ENCODE measurements at regions not wholly inside any gene's neighbourhood (a gene's known extent, or its start where the extent isn't known, plus 50 kb on each side); places are given as distances from the start of the nearest gene placed in this dataset.

- no peak for TF ChIP-seq USF1 (IDR thresholded peaks at IDR 0.05)
- no peak for TF ChIP-seq FOXM1 (IDR thresholded peaks at IDR 0.05; ENCODE audit: borderline replicate concordance, low read depth)
Measured at GRCh38 chr4:102196221-102196620, 149.1 kb downstream of the SLC39A8 start.

- TF ChIP-seq EGR1 (IDR thresholded peaks at IDR 0.05) (no peak), CEBPB (IDR thresholded peaks at IDR 0.05) (no peak), NFIC (IDR thresholded peaks at IDR 0.05) (no peak), EP300 (IDR thresholded peaks at IDR 0.05; ENCODE audit: borderline replicate concordance) (no peak), ZBTB7A (IDR thresholded peaks at IDR 0.05; ENCODE audit: low read depth) (no peak)
Measured at GRCh38 chr4:102193145-102193544, 152.1 kb downstream of the SLC39A8 start.

GRCh38 chr4:102180046-102180445 is 165.2 kb downstream of the SLC39A8 start:
- TF ChIP-seq TCF12 (IDR thresholded peaks at IDR 0.05; ENCODE audit: low read depth) (no peak), FOXM1 (IDR thresholded peaks at IDR 0.05; ENCODE audit: borderline replicate concordance, low read depth) (no peak), TAF1 (IDR thresholded peaks at IDR 0.05; ENCODE audit: low read depth) (no peak), CREB1 (IDR thresholded peaks at IDR 0.05; ENCODE audit: low read depth) (no peak), EGR1 (IDR thresholded peaks at IDR 0.05) (no peak), CEBPB (IDR thresholded peaks at IDR 0.05) (no peak), TEAD4 (IDR thresholded peaks at IDR 0.05) (no peak), ZBTB7A (IDR thresholded peaks at IDR 0.05; ENCODE audit: low read depth) (no peak), USF1 (IDR thresholded peaks at IDR 0.05) (no peak), EP300 (IDR thresholded peaks at IDR 0.05; ENCODE audit: borderline replicate concordance) (no peak)

- TF ChIP-seq NFIC (IDR thresholded peaks at IDR 0.05) = no peak
- no peak for TF ChIP-seq CEBPB (IDR thresholded peaks at IDR 0.05)
- no peak for TF ChIP-seq MAX (IDR thresholded peaks at IDR 0.05)
- TF ChIP-seq REST (IDR thresholded peaks at IDR 0.05; ENCODE audit: low read depth) = no peak
- TF ChIP-seq FOXM1 (IDR thresholded peaks at IDR 0.05; ENCODE audit: borderline replicate concordance, low read depth) = no peak
- TF ChIP-seq ZBTB7A (IDR thresholded peaks at IDR 0.05; ENCODE audit: low read depth) = no peak
Measured at GRCh38 chr4:102174719-102175189, 170.5 kb downstream of the SLC39A8 start.

- TF ChIP-seq REST (IDR thresholded peaks at IDR 0.05; ENCODE audit: low read depth) = no peak
- TF ChIP-seq NFIC (IDR thresholded peaks at IDR 0.05) = no peak
- TF ChIP-seq CEBPB (IDR thresholded peaks at IDR 0.05) = no peak
- TF ChIP-seq EGR1 (IDR thresholded peaks at IDR 0.05) = no peak
- TF ChIP-seq TAF1 (IDR thresholded peaks at IDR 0.05; ENCODE audit: low read depth) = no peak
- TF ChIP-seq CREB1 (IDR thresholded peaks at IDR 0.05; ENCODE audit: low read depth) = no peak
- no peak for TF ChIP-seq EP300 (IDR thresholded peaks at IDR 0.05; ENCODE audit: borderline replicate concordance)
- TF ChIP-seq TCF12 (IDR thresholded peaks at IDR 0.05; ENCODE audit: low read depth) = no peak
- no peak for TF ChIP-seq ZBTB7A (IDR thresholded peaks at IDR 0.05; ENCODE audit: low read depth)
- no peak for TF ChIP-seq TEAD4 (IDR thresholded peaks at IDR 0.05)
- no peak for TF ChIP-seq FOXM1 (IDR thresholded peaks at IDR 0.05; ENCODE audit: borderline replicate concordance, low read depth)
- TF ChIP-seq MAX (IDR thresholded peaks at IDR 0.05) = no peak
- no peak for TF ChIP-seq USF1 (IDR thresholded peaks at IDR 0.05)
- no peak for TF ChIP-seq YY1 (IDR thresholded peaks at IDR 0.05; ENCODE audit: low read depth)
- TF ChIP-seq RAD21 (IDR thresholded peaks at IDR 0.05; ENCODE audit: low read depth) = no peak
Measured at GRCh38 chr4:102172341-102172740, 172.9 kb downstream of the SLC39A8 start.

- TF ChIP-seq REST (IDR thresholded peaks at IDR 0.05; ENCODE audit: low read depth) = no peak
- TF ChIP-seq TEAD4 (IDR thresholded peaks at IDR 0.05) = no peak
- no peak for TF ChIP-seq EGR1 (IDR thresholded peaks at IDR 0.05)
- no peak for TF ChIP-seq EP300 (IDR thresholded peaks at IDR 0.05; ENCODE audit: borderline replicate concordance)
- no peak for TF ChIP-seq RAD21 (IDR thresholded peaks at IDR 0.05; ENCODE audit: low read depth)
- TF ChIP-seq CREB1 (IDR thresholded peaks at IDR 0.05; ENCODE audit: low read depth) = no peak
Measured at GRCh38 chr4:102170910-102171309, 174.4 kb downstream of the SLC39A8 start.

All from Ishikawa (cell line).